ENCODE measurements at regions not wholly inside any gene's neighbourhood (a gene's known extent, or its start where the extent isn't known, plus 50 kb on each side); places are given as distances from the start of the nearest gene placed in this dataset.
A peak's percentile ranks its signal among the peaks of the same experiment; 100 is the strongest.

- peak; percentile 70 for DNase-seq
Observed at GRCh38 chr3:163056874-163057497, 1560.4 kb downstream of the OTOL1 start.

DNA sequence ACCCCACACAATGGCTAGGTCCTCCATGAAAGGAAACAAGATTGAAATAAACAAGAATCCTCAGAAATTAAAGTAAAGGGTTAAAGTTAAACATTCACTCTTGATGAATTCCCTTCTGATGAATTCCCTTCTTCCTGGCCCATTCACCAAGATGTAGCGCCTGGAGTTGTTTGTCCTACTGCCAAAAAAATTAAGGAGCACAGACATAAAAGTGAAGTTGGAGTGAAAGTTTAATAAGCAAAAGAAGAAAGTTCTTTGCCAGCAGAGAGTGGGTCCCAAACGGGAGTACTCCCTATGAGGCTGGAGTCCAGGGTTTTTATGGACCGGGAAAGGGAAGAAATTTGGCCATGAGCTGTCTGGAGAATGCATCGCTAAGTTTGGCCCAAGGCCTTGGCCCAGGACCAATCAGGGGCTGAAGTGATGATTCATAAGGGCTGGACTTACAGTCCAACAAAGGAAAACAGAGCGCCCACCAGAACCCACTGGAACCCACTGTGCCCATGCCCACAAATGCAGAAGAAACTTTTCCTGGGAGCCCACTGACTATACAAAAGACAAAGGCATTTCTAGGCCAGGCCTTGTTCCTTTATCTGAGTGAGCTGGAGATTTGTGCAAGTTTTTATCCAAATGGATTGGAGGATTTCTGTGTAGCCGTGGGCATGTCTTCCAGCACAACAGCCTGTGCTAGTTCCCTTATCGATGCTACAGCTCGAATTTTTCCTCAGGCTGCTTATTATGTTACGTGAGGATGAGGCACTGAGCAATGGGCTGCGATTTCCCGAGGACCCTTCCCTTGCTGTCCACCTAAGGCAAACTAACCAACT, 1561.6 kb downstream of the OTOL1 start:
- DNase-seq: no peak

GRCh38 chr3:163071713-163072112, 1575.1 kb downstream of the OTOL1 start:
- no peak for DNase-seq

Measured in NCI-H69 (cell line).